MCF 10A (cell line): ENCODE measurements at regions not wholly inside any gene's neighbourhood (a gene's known extent, or its start where the extent isn't known, plus 50 kb on each side); places are given as distances from the start of the nearest gene placed in this dataset.

Source experiments
- BruUV-seq: library from RNA; stranded (reverse); fragments of 400-500 nt; replicated peaks from 2 replicates; lab custom pipeline; 2021; lab: Mats Ljungman, UMichigan
- CTCF ChIA-PET: fragments of 300-600 bp; sonication (Branson Sonifier 250); formaldehyde crosslinking; extraction: SDS; loops from one replicate; lab custom pipeline; 2021; ENCODE audit warnings: antibody characterized with exemption, inconsistent platforms; lab: Yijun Ruan, JAX
- POLR2A ChIA-PET: fragments of 300-600, 350-650 bp; sonication (Branson Sonifier 250); formaldehyde crosslinking; extraction: SDS; loops from one replicate; lab custom pipeline; 2020; ENCODE audit warnings: antibody characterized with exemption, inconsistent platforms; lab: Yijun Ruan, JAX
- DNase-seq: peaks from one replicate; pipeline ENCODE4 v3.0.0-alpha.2; 2018; ENCODE audit not compliant: unreplicated experiment
- H3K27ac Mint-ChIP-seq: one replicate; pipeline ENCODE4 v1.8.0; 2022; ENCODE audit warnings: mild to moderate bottlenecking, low read depth, mixed read lengths; ENCODE audit not compliant: unreplicated experiment
- H3K27me3 Mint-ChIP-seq: one replicate; pipeline ENCODE4 v1.8.0; 2022; ENCODE audit warnings: mixed read lengths; ENCODE audit not compliant: insufficient read depth, unreplicated experiment
- H3K36me3 Mint-ChIP-seq: one replicate; pipeline ENCODE4 v1.8.0; 2022; ENCODE audit warnings: mild to moderate bottlenecking, moderate library complexity, mixed read lengths; ENCODE audit not compliant: insufficient read depth, unreplicated experiment
- H3K4me1 Mint-ChIP-seq: one replicate; pipeline ENCODE4 v1.8.0; 2022; ENCODE audit warnings: mixed read lengths; ENCODE audit not compliant: insufficient read depth, unreplicated experiment
- H3K4me3 Mint-ChIP-seq: one replicate; pipeline ENCODE4 v1.8.0; 2022; ENCODE audit warnings: mild to moderate bottlenecking, moderate library complexity, mixed read lengths; ENCODE audit not compliant: unreplicated experiment
- H3K9me3 Mint-ChIP-seq: one replicate; pipeline ENCODE4 v1.8.0; 2022; ENCODE audit warnings: mixed read lengths; ENCODE audit not compliant: unreplicated experiment
- intact Hi-C: fragments of 100-400 bp; cut with micrococcal nuclease; formaldehyde crosslinking; loops from 2 replicates; pipeline ENCODE4 v1.14.1; 2022
- TF ChIP-seq, protein P1 (sequence below): fragments of 200-600 bp; IDR thresholded peaks from one replicate; pipeline ENCODE4 v1.8.0; 2022; ENCODE audit warnings: antibody characterized with exemption, mild to moderate bottlenecking; ENCODE audit not compliant: unreplicated experiment

DNA sequence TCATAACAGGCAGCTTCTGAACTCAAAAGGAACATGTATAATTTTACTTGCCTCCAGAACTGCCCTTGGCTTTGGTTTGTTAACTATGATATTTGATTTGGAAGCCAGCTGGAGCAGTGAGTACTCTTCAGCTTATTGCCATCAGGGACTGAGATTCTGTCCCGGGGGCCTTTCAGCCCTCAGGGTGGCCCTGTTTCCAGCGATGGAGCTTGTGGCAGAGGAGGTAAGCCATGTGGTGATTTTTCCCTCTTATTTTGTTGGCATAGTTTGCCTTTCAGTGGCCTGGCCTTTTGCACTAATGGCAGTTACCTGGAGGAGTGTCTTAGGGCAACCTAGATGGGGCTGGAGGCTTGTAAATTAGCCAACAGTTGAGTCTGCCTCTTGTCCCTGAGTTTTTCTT, 1955.0 kb upstream of the LRRTM1 start:
- POLR2A ChIA-PET = no interaction called here
- H3K4me3 Mint-ChIP-seq = no peak overlapping the region
- intact Hi-C loops = no loop called here

DNA sequence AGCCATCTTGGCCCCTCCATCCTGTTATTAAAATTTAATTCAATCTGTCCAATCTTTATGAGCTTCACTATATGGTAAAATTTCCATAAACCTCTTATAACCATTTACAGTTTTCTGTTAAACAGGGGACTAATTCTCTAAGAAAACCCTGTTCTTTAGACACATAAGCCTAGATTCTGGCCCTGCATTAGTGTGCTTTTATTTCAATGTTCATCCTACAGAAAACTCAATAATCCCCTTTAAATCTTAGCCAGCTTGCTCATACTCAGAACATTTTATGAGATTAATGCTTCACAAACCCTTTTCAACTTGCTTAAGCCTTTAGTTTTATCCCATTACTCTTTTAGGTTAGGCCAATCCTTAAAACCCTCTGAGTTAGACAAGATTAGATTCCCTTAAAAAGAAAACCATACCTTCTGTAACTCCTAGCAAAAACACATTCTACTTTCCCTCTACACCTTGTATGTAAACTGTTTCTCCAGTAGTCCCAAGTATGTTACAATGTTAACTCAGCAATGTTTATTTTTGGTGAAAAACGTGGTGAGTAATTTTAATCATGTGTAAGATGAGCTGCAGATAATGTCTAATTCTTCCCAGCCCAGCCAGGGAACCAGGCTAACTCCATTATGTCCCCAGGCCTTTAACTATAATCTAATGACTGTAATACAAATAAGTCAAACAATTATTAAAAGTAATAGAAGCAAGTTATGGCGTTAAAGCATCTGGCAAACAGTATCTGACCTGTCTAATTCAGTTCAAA, 1953.4 kb upstream of the LRRTM1 start:
- peaks cover 6% of the 10 kb centered on the region for H3K4me1 Mint-ChIP-seq
- ChIA-PET CTCF (interaction anchor here (0.6 kb wide), 1 partner anchor 40 kb away, joined by 3 read pairs; no protein-coding TSS in a partner anchor), POLR2A (interaction anchor here (0.5 to 0.9 kb wide), 3 partner anchors 9 to 716 kb away, joined by 3 to 6 read pairs (median 3); no protein-coding TSS in a partner anchor)
- no peak overlapping the region for H3K4me3 Mint-ChIP-seq
- DNase-seq = peak; percentile 1
- no peaks in the 10 kb centered on the region for H3K27me3 Mint-ChIP-seq
- intact Hi-C loops = no loop called here
- H3K27ac Mint-ChIP-seq = no peak overlapping the region
- no peaks in the 10 kb centered on the region for H3K36me3 Mint-ChIP-seq
- BruUV-seq = no TSS peak
- H3K9me3 Mint-ChIP-seq = peaks cover 9% of the 10 kb centered on the region
- TF ChIP-seq, protein P1, sequence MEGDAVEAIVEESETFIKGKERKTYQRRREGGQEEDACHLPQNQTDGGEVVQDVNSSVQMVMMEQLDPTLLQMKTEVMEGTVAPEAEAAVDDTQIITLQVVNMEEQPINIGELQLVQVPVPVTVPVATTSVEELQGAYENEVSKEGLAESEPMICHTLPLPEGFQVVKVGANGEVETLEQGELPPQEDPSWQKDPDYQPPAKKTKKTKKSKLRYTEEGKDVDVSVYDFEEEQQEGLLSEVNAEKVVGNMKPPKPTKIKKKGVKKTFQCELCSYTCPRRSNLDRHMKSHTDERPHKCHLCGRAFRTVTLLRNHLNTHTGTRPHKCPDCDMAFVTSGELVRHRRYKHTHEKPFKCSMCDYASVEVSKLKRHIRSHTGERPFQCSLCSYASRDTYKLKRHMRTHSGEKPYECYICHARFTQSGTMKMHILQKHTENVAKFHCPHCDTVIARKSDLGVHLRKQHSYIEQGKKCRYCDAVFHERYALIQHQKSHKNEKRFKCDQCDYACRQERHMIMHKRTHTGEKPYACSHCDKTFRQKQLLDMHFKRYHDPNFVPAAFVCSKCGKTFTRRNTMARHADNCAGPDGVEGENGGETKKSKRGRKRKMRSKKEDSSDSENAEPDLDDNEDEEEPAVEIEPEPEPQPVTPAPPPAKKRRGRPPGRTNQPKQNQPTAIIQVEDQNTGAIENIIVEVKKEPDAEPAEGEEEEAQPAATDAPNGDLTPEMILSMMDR = no peak

More for the DNA sequence above, 1955.0 kb upstream of the LRRTM1 start:
- Mint-ChIP-seq H3K36me3 (no peaks in the 10 kb centered on the region), H3K27me3 (no peaks in the 10 kb centered on the region), H3K27ac (no peak overlapping the region), H3K9me3 (no peaks in the 10 kb centered on the region), H3K4me1 (peaks cover 6% of the 10 kb centered on the region)
- CTCF ChIA-PET = no interaction called here
- no peak for DNase-seq
- BruUV-seq = no TSS peak
- TF ChIP-seq, protein P1 = no peak

DNA sequence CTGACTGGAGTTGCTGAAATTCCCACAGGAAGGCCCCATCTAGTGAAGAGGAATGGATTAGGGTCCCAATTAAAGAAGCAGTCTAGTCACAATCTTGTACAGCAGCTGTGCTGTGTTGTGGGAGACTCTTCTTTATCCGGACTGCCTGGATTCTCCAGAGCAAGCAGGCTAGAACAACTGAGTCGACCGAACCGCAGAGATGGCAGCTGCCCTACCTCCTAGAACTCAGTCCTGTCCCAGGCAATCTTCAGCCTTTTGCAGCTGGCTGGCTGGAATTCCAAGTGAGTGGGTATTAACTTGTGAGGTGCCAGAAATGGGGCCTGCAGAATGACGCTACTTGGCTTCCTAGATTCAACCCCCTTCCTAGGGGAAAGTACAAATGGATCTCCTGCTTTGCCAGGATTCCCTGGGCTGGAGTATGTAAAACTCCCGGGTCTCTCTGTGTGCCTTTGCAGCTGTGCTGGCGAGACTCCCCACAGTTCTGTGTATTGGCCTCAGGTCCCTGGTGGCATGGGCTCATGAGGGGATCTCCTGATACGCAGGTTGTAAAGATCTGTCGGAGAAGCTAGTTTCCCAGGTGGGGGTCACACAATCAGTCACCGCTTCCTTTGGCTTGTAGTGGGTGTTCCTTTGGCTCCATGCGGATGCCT, 1952.6 kb upstream of the LRRTM1 start:
- DNase-seq = no peak
- peaks cover 17% of the 10 kb centered on the region for H3K9me3 Mint-ChIP-seq
- peaks cover 6% of the 10 kb centered on the region for H3K4me1 Mint-ChIP-seq
- no peaks in the 10 kb centered on the region for H3K27me3 Mint-ChIP-seq
- TF ChIP-seq, protein P1 = no peak
- no peak overlapping the region for H3K4me3 Mint-ChIP-seq
- BruUV-seq = no TSS peak
- ChIA-PET CTCF (no interaction called here), POLR2A (no interaction called here)
- H3K27ac Mint-ChIP-seq = no peak overlapping the region
- intact Hi-C loops = no loop called here
- no peaks in the 10 kb centered on the region for H3K36me3 Mint-ChIP-seq

DNA sequence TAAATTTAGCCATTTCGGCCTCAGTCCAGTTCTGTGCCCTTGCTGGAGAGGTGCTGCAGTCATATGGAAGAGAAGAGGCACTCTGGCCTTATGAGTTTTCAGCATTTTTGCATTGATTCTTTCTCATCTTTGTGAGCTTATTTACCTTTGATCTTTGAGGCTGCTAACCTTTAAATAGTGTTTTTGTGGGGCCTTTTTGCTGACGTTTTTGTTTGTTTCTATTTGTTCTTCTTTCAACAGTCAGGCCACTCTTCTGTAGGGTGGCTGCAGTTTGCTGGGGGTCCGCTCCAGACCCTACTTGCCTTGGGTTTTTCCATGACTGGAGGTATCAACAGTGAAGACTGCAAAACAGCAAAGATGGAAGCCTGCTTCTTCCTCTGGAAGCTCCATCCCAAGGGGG, 1951.7 kb upstream of the LRRTM1 start:
- H3K4me3 Mint-ChIP-seq = no peak overlapping the region
- H3K9me3 Mint-ChIP-seq = peaks cover 20% of the 10 kb centered on the region
- no peaks in the 10 kb centered on the region for H3K27me3 Mint-ChIP-seq
- no TSS peak for BruUV-seq
- H3K4me1 Mint-ChIP-seq = peaks cover 6% of the 10 kb centered on the region
- DNase-seq = no peak
- H3K36me3 Mint-ChIP-seq = no peaks in the 10 kb centered on the region
- H3K27ac Mint-ChIP-seq = no peak overlapping the region
- TF ChIP-seq, protein P1 = no peak
- intact Hi-C loops = no loop called here
- ChIA-PET POLR2A (no interaction called here), CTCF (no interaction called here)
